ENCODE measurements at regions not wholly inside any gene's neighbourhood (a gene's known extent, or its start where the extent isn't known, plus 50 kb on each side); places are given as distances from the start of the nearest gene placed in this dataset.
A peak's percentile ranks its signal among the peaks of the same experiment; 100 is the strongest.

- no peak overlapping the region for H3K14ac ChIP-seq (ENCODE audit: insufficient read length)
- no peak overlapping the region for H3K23ac ChIP-seq (ENCODE audit: insufficient read length)
- H3K56ac ChIP-seq (replicated peaks; ENCODE audit: insufficient read length, low read depth, low read length): no peak overlapping the region
- H3K27me3 ChIP-seq (replicated peaks in 1 of 4; ENCODE audit: control insufficient read depth in 3 of 4, extremely low read depth in 1 of 4, insufficient read depth in 3 of 4, low read length in 3 of 4): no peaks in the 10 kb centered on the region
- H3K23me2 ChIP-seq (ENCODE audit: low read depth, low read length): no peaks in the 10 kb centered on the region
- H3K79me1 ChIP-seq (ENCODE audit: low read depth, low read length): no peaks in the 10 kb centered on the region
- no peak overlapping the region for H2AFZ ChIP-seq (ENCODE audit: low read length)
- H3K18ac ChIP-seq (ENCODE audit: extremely low read depth, low read length): no peak overlapping the region
- no peak overlapping the region for H2BK12ac ChIP-seq (ENCODE audit: low read depth, low read length)
- no peak overlapping the region for H4K5ac ChIP-seq (ENCODE audit: insufficient read length, low read depth, low read length)
- CTCF ChIA-PET (ENCODE audit: partially characterized antibody): interaction anchor here (0.8 to 1.2 kb wide), 2 partner anchors 36 to 442 kb away, joined by 3 to 4 read pairs; no protein-coding TSS in a partner anchor
- H2BK15ac ChIP-seq (ENCODE audit: low read length): no peak overlapping the region
- no peak overlapping the region for H2BK20ac ChIP-seq (ENCODE audit: low read length)
- no peak for TF ChIP-seq ASH2L (IDR thresholded peaks at IDR 0.05; ENCODE audit: low read length)
- peak in 1 of 2 experiments; percentile 31; a peak in 2 of 4 replicates for TF ChIP-seq RAD21 (IDR thresholded peaks at IDR 0.05 in 1 of 2, conservative IDR thresholded peaks at IDR 0.05 in 1 of 2; ENCODE audit: low read depth in 2 of 2, low read length in 2 of 2)
- no peak overlapping the region for H2BK5ac ChIP-seq (ENCODE audit: low read depth, low read length)
- POLR2A ChIA-PET (ENCODE audit: partially characterized antibody): interaction anchor here (0.6 kb wide), 1 partner anchor 26 kb away, joined by 4 read pairs; no protein-coding TSS in a partner anchor
- no peak for DNase-seq (ENCODE audit: low read depth in 1 of 2, low spot score in 2 of 2)
- no peak overlapping the region for H3K27ac ChIP-seq (ENCODE audit: low read depth, low read length)
- H3K4me3 ChIP-seq (ENCODE audit: extremely low read depth in 1 of 4, insufficient read depth in 2 of 4, low read depth in 3 of 4, low read length in 4 of 4): no peak overlapping the region
- no peak overlapping the region for H4K8ac ChIP-seq (ENCODE audit: extremely low read depth, insufficient read depth, low read length)
- no peak overlapping the region for H2BK120ac ChIP-seq (replicated peaks; ENCODE audit: low read depth, low read length)
- H2AK5ac ChIP-seq (ENCODE audit: low read depth, low read length): no peak overlapping the region
- H3K9ac ChIP-seq (replicated peaks in 1 of 4; ENCODE audit: extremely low read depth in 1 of 4, low read depth in 3 of 4, low read length in 3 of 4): no peak overlapping the region
- H3K36me3 ChIP-seq (ENCODE audit: control insufficient read depth in 2 of 4, insufficient read depth in 4 of 4, low read length in 3 of 4): no peaks in the 10 kb centered on the region
- H4K91ac ChIP-seq (replicated peaks; ENCODE audit: insufficient read length, low read length): no peak overlapping the region
- H4K20me1 ChIP-seq (replicated peaks in 1 of 2; ENCODE audit: control insufficient read depth in 1 of 2, insufficient read depth in 2 of 2, low read length in 2 of 2): no peaks in the 10 kb centered on the region
- no peak for FAIRE-seq
- H3K4me1 ChIP-seq (replicated peaks in 1 of 4; ENCODE audit: control insufficient read depth in 3 of 4, insufficient read depth in 4 of 4, low read length in 3 of 4): no peaks in the 10 kb centered on the region
- H3K4me2 ChIP-seq (ENCODE audit: insufficient read depth in 1 of 2, low read depth in 2 of 2, low read length in 2 of 2): no peak overlapping the region
- no peak overlapping the region for H3K4ac ChIP-seq (replicated peaks; ENCODE audit: insufficient read length, low read depth, low read length)
- 87% methylated on average over 3 of the region's 3 CpGs; no CpG with 5 or more reads in 1 of the 2 experiments for WGBS, 2 experiments (ENCODE audit: extremely low coverage in 1 of 2, insufficient coverage in 1 of 2, insufficient read length in 1 of 2, insufficient replicate concordance in 2 of 2, low coverage in 1 of 2, low lambda C conversion rate in 2 of 2, missing lambda C conversion rate in 1 of 2)
- no peaks in the 10 kb centered on the region for H3K9me3 ChIP-seq (ENCODE audit: insufficient read depth in 2 of 2, low read depth in 1 of 2, low read length in 1 of 2)
- H3K79me2 ChIP-seq (ENCODE audit: control insufficient read depth in 1 of 2, insufficient read depth in 2 of 2, low read length in 2 of 2): no peaks in the 10 kb centered on the region
Measured at GRCh38 chr2:215489288-215489848, 53.5 kb upstream of the FN1 start.

Data from H1 (cell line).